ENCODE measurements at regions not wholly inside any gene's neighbourhood (a gene's known extent, or its start where the extent isn't known, plus 50 kb on each side); places are given as distances from the start of the nearest gene placed in this dataset.

DNA sequence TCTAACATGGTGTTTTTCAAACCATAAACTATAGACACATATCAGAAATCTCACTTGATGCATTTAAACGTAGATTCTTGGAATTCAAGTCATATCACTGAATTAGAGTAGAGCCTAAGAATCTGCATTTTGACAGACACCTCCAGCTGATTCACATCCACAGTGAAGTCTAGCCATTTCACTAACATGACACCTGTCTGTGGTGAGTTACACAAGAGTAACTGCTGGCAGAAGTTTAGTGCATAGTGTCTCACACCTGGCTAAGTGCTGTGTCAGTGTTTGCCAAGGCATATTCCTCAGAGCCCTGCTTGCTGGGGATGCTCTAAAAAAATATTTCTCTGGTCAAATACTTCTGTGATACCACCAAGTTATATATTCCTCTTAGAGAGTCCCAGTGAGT lies 237.5 kb upstream of the DIAPH2 start:
- TF ChIP-seq, protein P1, sequence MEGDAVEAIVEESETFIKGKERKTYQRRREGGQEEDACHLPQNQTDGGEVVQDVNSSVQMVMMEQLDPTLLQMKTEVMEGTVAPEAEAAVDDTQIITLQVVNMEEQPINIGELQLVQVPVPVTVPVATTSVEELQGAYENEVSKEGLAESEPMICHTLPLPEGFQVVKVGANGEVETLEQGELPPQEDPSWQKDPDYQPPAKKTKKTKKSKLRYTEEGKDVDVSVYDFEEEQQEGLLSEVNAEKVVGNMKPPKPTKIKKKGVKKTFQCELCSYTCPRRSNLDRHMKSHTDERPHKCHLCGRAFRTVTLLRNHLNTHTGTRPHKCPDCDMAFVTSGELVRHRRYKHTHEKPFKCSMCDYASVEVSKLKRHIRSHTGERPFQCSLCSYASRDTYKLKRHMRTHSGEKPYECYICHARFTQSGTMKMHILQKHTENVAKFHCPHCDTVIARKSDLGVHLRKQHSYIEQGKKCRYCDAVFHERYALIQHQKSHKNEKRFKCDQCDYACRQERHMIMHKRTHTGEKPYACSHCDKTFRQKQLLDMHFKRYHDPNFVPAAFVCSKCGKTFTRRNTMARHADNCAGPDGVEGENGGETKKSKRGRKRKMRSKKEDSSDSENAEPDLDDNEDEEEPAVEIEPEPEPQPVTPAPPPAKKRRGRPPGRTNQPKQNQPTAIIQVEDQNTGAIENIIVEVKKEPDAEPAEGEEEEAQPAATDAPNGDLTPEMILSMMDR (IDR thresholded peaks at IDR 0.05; ENCODE audit: extremely low read depth, low read depth, low read length) = no peak
- Histone ChIP-seq H4K20me1 (ENCODE audit: insufficient read depth, low read length) (no peaks in the 10 kb centered on the region), H3K4me3 (ENCODE audit: insufficient read depth, low read length) (no peak overlapping the region), H3K27me3 (ENCODE audit: insufficient read depth, low read length) (peaks cover 3% of the 10 kb centered on the region), H3K9me3 (ENCODE audit: low read depth, low read length) (no peaks in the 10 kb centered on the region), H2AFZ (ENCODE audit: low read length) (no peak overlapping the region), H3K4me1 (ENCODE audit: insufficient read depth, low read length) (no peaks in the 10 kb centered on the region), H3K79me2 (ENCODE audit: insufficient read depth, low read length) (no peaks in the 10 kb centered on the region), H3K4me2 (ENCODE audit: insufficient read depth, low read length) (no peak overlapping the region), H3K27ac (ENCODE audit: low read depth, low read length) (no peak overlapping the region), H3K36me3 (ENCODE audit: insufficient read depth, low read length) (no peaks in the 10 kb centered on the region)
- no peak for DNase-seq (ENCODE audit: insufficient read length, low spot score, missing footprints)

DNA sequence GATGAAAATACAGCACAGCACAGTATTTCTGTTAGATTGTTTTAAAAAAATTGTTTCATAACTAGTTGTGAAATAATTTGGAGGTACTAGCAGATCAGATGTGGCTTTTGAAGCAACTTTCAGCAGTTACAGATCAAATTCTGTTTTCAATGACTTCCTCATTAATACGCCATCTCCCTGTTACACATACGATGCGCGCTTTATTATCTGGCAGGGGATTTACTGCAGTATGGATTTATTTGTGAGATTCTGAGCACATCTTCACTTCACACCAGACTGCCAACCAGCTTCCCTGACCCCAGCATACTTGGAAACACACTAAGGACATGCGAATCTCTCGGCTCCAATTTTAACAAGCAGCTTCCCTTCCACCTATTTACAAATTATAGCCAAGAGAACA lies 235.5 kb upstream of the DIAPH2 start:
- Histone ChIP-seq H3K9me3 (ENCODE audit: low read depth, low read length) (no peaks in the 10 kb centered on the region), H3K27me3 (ENCODE audit: insufficient read depth, low read length) (no peaks in the 10 kb centered on the region), H2AFZ (ENCODE audit: low read length) (no peak overlapping the region), H3K4me2 (ENCODE audit: insufficient read depth, low read length) (no peak overlapping the region), H4K20me1 (ENCODE audit: insufficient read depth, low read length) (no peaks in the 10 kb centered on the region), H3K79me2 (ENCODE audit: insufficient read depth, low read length) (no peaks in the 10 kb centered on the region), H3K4me3 (ENCODE audit: insufficient read depth, low read length) (no peak overlapping the region), H3K27ac (ENCODE audit: low read depth, low read length) (no peak overlapping the region), H3K4me1 (ENCODE audit: insufficient read depth, low read length) (no peaks in the 10 kb centered on the region), H3K36me3 (ENCODE audit: insufficient read depth, low read length) (no peaks in the 10 kb centered on the region)
- TF ChIP-seq, protein P1 (IDR thresholded peaks at IDR 0.05; ENCODE audit: extremely low read depth, low read depth, low read length) = no peak
- no peak for DNase-seq (ENCODE audit: insufficient read length, low spot score, missing footprints)

DNA sequence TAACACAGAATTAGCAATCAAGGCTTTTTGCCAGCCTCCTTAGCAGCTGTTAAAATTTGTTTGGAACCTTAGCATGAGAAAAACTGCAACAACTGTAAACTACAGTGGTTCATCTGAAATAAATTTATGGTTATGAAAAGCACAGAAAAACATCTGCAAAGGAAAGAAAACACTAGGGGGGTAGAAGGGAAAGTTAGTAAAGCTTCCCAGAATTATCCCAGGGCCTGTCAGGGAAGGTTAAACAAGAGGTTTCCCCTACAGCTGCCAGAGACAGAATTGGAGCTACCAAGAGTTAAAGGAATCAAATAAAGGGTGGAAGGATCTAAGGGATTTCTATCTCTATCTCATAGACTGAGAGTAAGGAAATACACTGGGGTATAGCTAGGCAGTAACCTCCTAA lies 234.7 kb upstream of the DIAPH2 start:
- no peaks in the 10 kb centered on the region for H3K4me1 ChIP-seq (ENCODE audit: insufficient read depth, low read length)
- TF ChIP-seq, protein P1 (IDR thresholded peaks at IDR 0.05; ENCODE audit: extremely low read depth, low read depth, low read length) = no peak
- H3K27me3 ChIP-seq (ENCODE audit: insufficient read depth, low read length) = no peaks in the 10 kb centered on the region
- H3K27ac ChIP-seq (ENCODE audit: low read depth, low read length) = no peak overlapping the region
- no peak overlapping the region for H2AFZ ChIP-seq (ENCODE audit: low read length)
- no peaks in the 10 kb centered on the region for H3K36me3 ChIP-seq (ENCODE audit: insufficient read depth, low read length)
- H4K20me1 ChIP-seq (ENCODE audit: insufficient read depth, low read length) = no peaks in the 10 kb centered on the region
- no peak for DNase-seq (ENCODE audit: insufficient read length, low spot score, missing footprints)
- H3K4me2 ChIP-seq (ENCODE audit: insufficient read depth, low read length) = no peak overlapping the region
- H3K4me3 ChIP-seq (ENCODE audit: insufficient read depth, low read length) = no peak overlapping the region
- H3K9me3 ChIP-seq (ENCODE audit: low read depth, low read length) = no peaks in the 10 kb centered on the region
- H3K79me2 ChIP-seq (ENCODE audit: insufficient read depth, low read length) = no peaks in the 10 kb centered on the region

DNA sequence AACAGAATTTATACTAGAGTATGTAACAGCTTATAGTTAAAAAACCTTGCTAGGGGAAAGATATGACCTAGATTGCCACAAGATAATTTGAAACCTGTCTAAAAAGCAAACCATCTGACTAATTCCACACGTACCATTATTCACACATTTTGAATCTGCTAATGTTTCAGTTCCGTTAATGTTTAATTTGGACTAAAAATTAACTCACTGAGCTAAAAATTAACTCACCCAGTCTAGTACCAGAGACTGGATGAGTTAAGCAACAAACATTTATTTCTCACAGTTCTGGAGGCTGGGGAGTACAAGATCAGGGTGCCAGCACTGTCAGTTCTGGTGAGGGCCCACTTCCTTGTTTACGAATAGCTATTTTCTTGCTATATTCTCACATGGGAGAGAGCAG lies 231.5 kb upstream of the DIAPH2 start:
- H3K36me3 ChIP-seq (ENCODE audit: insufficient read depth, low read length) = no peaks in the 10 kb centered on the region
- no peak for DNase-seq (ENCODE audit: insufficient read length, low spot score, missing footprints)
- no peaks in the 10 kb centered on the region for H3K27me3 ChIP-seq (ENCODE audit: insufficient read depth, low read length)
- H3K4me2 ChIP-seq (ENCODE audit: insufficient read depth, low read length) = no peak overlapping the region
- H2AFZ ChIP-seq (ENCODE audit: low read length) = no peak overlapping the region
- TF ChIP-seq, protein P1 (IDR thresholded peaks at IDR 0.05; ENCODE audit: extremely low read depth, low read depth, low read length) = no peak
- no peak overlapping the region for H3K27ac ChIP-seq (ENCODE audit: low read depth, low read length)
- H3K9me3 ChIP-seq (ENCODE audit: low read depth, low read length) = no peaks in the 10 kb centered on the region
- H4K20me1 ChIP-seq (ENCODE audit: insufficient read depth, low read length) = no peaks in the 10 kb centered on the region
- H3K4me1 ChIP-seq (ENCODE audit: insufficient read depth, low read length) = no peaks in the 10 kb centered on the region
- no peak overlapping the region for H3K4me3 ChIP-seq (ENCODE audit: insufficient read depth, low read length)
- H3K79me2 ChIP-seq (ENCODE audit: insufficient read depth, low read length) = no peaks in the 10 kb centered on the region
